Activated CD8-positive, alpha-beta memory T cell treated with anti-CD3 and anti-CD28 coated beads, Interleukin-2, amount 50 U/mL, for 24 hours (primary cell): ENCODE measurements at regions not wholly inside any gene's neighbourhood (a gene's known extent, or its start where the extent isn't known, plus 50 kb on each side); places are given as distances from the start of the nearest gene placed in this dataset.

ENCODE experiments used
- DNase-seq: peaks from one replicate; pipeline ENCODE4 v3.0.0-alpha.2; 2020; ENCODE audit errors: extremely low read depth

- no peak for DNase-seq
These were observed 54.7 kb upstream of the DSCAM start for GRCh38 chr21:40901691-40902090.

GRCh38 chr21:40902299-40902698, 55.3 kb upstream of the DSCAM start:
- DNase-seq = no peak

GRCh38 chr21:40902993-40903392, 56.0 kb upstream of the DSCAM start:
- DNase-seq = no peak

GRCh38 chr21:40905251-40905650, 58.3 kb upstream of the DSCAM start:
- DNase-seq = no peak

- no peak for DNase-seq
These were observed 65.4 kb upstream of the DSCAM start for GRCh38 chr21:40912375-40912774.

- DNase-seq = no peak
These were observed 68.2 kb upstream of the DSCAM start for GRCh38 chr21:40915114-40915513.

- no peak for DNase-seq
These were observed 76.4 kb upstream of the DSCAM start for GRCh38 chr21:40923407-40923806.

- no peak for DNase-seq
These were observed 76.9 kb upstream of the DSCAM start for GRCh38 chr21:40923901-40924300.

- no peak for DNase-seq
These were observed 77.7 kb upstream of the DSCAM start for GRCh38 chr21:40924641-40925040.

- no peak for DNase-seq
These were observed 79.3 kb upstream of the DSCAM start for GRCh38 chr21:40926238-40926637.

GRCh38 chr21:40929833-40930232, 82.9 kb upstream of the DSCAM start:
- no peak for DNase-seq

GRCh38 chr21:40931197-40931596, 84.2 kb upstream of the DSCAM start:
- DNase-seq = no peak

GRCh38 chr21:40936178-40936577, 89.2 kb upstream of the DSCAM start:
- no peak for DNase-seq

- DNase-seq = no peak
These were observed 89.9 kb upstream of the DSCAM start for GRCh38 chr21:40936771-40937261.

- no peak for DNase-seq
These were observed 91.1 kb upstream of the DSCAM start for GRCh38 chr21:40938078-40938477.

- no peak for DNase-seq
These were observed 91.7 kb upstream of the DSCAM start for GRCh38 chr21:40938611-40939010.

GRCh38 chr21:40947713-40948112, 100.8 kb upstream of the DSCAM start:
- DNase-seq = no peak

GRCh38 chr21:40950970-40951369, 104.0 kb upstream of the DSCAM start:
- no peak for DNase-seq

- no peak for DNase-seq
These were observed 105.8 kb upstream of the DSCAM start for GRCh38 chr21:40952551-40953323.

- DNase-seq = no peak
These were observed 117.7 kb upstream of the DSCAM start for GRCh38 chr21:40964691-40965090.

- DNase-seq = no peak
These were observed 120.8 kb upstream of the DSCAM start for GRCh38 chr21:40967771-40968170.

- no peak for DNase-seq
These were observed 125.2 kb upstream of the DSCAM start for GRCh38 chr21:40972151-40972550.

GRCh38 chr21:40976198-40977109, 129.5 kb upstream of the DSCAM start:
- no peak for DNase-seq
